ENCODE measurements at regions not wholly inside any gene's neighbourhood (a gene's known extent, or its start where the extent isn't known, plus 50 kb on each side); places are given as distances from the start of the nearest gene placed in this dataset.

- Histone ChIP-seq H3K36me3 (replicated peaks in 1 of 2; ENCODE audit: control extremely low read depth in 1 of 2, control insufficient read depth in 1 of 2, extremely low read depth in 1 of 2, insufficient read depth in 2 of 2, low read length in 1 of 2) (no peaks in the 10 kb centered on the region), H4K20me1 (ENCODE audit: control insufficient read depth, insufficient read depth, low read length, poor library complexity, severe bottlenecking) (no peaks in the 10 kb centered on the region), H3K9ac (ENCODE audit: low read length) (no peak overlapping the region), H2AFZ (ENCODE audit: insufficient read depth, low read depth, low read length, poor library complexity, severe bottlenecking) (no peak overlapping the region), H3K27me3 (replicated peaks in 1 of 4; ENCODE audit: control extremely low read depth in 1 of 4, control insufficient read depth in 3 of 4, insufficient read depth in 4 of 4, low read length in 3 of 4) (no peaks in the 10 kb centered on the region), H3K4me2 (replicated peaks; ENCODE audit: low read depth, low read length, poor library complexity, severe bottlenecking) (no peak overlapping the region), H3K79me2 (ENCODE audit: control insufficient read depth, insufficient read depth, low read length) (no peaks in the 10 kb centered on the region), H3K4me3 (ENCODE audit: control extremely low read depth in 1 of 5, extremely low read depth in 1 of 5, insufficient read depth in 1 of 5, low read depth in 2 of 5, low read length in 4 of 5) (no peak overlapping the region), H3K9me3 (ENCODE audit: control extremely low read depth in 1 of 3, control insufficient read depth in 2 of 3, insufficient read depth in 1 of 3, low read length in 2 of 3) (no peaks in the 10 kb centered on the region), H3K27ac (ENCODE audit: low read length in 2 of 2) (no peak overlapping the region), H3K4me1 (ENCODE audit: control insufficient read depth in 2 of 2, insufficient read depth in 2 of 2, low read length in 2 of 2) (no peaks in the 10 kb centered on the region)
- ChIA-PET CTCF (no interaction called here), POLR2A (no interaction called here)
- no peak overlapping the region for H3K27ac Mint-ChIP-seq
- TF ChIP-seq CTCF (IDR thresholded peaks at IDR 0.05): no peak
- no peak for TF ChIP-seq EZH2 (IDR thresholded peaks at IDR 0.05; ENCODE audit: borderline replicate concordance, insufficient read depth, low read depth, low read length, poor library complexity, severe bottlenecking)
- H3K9me3 Mint-ChIP-seq (ENCODE audit: insufficient read depth): no peaks in the 10 kb centered on the region
- no peak overlapping the region for H3K4me3 Mint-ChIP-seq
- intact Hi-C loops (cut with micrococcal nuclease): no loop called here
- no peaks in the 10 kb centered on the region for H3K4me1 Mint-ChIP-seq
- 94% methylated on average over 2 of the region's 4 CpGs for WGBS (ENCODE audit: insufficient coverage)
- DNase-seq (no peak), ATAC-seq (ENCODE audit: low read depth) (no peak)
- no peaks in the 10 kb centered on the region for H3K27me3 Mint-ChIP-seq
These were observed 456.5 kb upstream of the LMO3 start for GRCh38 chr12:17062267-17063036.

- no peak overlapping the region for H3K27ac ChIP-seq (ENCODE audit: low read length in 2 of 2)
- no peaks in the 10 kb centered on the region for H4K20me1 ChIP-seq (ENCODE audit: control insufficient read depth, insufficient read depth, low read length, poor library complexity, severe bottlenecking)
- H3K9me3 ChIP-seq (ENCODE audit: control extremely low read depth in 1 of 3, control insufficient read depth in 2 of 3, insufficient read depth in 1 of 3, low read length in 2 of 3): peaks cover 0 to 1% (median 0%) of the 10 kb centered on the region in 3 donors
- H3K36me3 ChIP-seq (replicated peaks in 1 of 2; ENCODE audit: control extremely low read depth in 1 of 2, control insufficient read depth in 1 of 2, extremely low read depth in 1 of 2, insufficient read depth in 2 of 2, low read length in 1 of 2): no peaks in the 10 kb centered on the region
- CTCF ChIA-PET: no interaction called here
- DNase-seq (no peak), ATAC-seq (ENCODE audit: low read depth) (no peak)
- H3K27me3 Mint-ChIP-seq: no peaks in the 10 kb centered on the region
- H3K4me3 Mint-ChIP-seq: no peak overlapping the region
- no peaks in the 10 kb centered on the region for H3K79me2 ChIP-seq (ENCODE audit: control insufficient read depth, insufficient read depth, low read length)
- 82% methylated on average over 5 of the region's 5 CpGs for WGBS (ENCODE audit: insufficient coverage)
- no peak overlapping the region for H3K4me2 ChIP-seq (replicated peaks; ENCODE audit: low read depth, low read length, poor library complexity, severe bottlenecking)
- intact Hi-C loops (cut with micrococcal nuclease): no loop called here
- no peaks in the 10 kb centered on the region for H3K27me3 ChIP-seq (replicated peaks in 1 of 4; ENCODE audit: control extremely low read depth in 1 of 4, control insufficient read depth in 3 of 4, insufficient read depth in 4 of 4, low read length in 3 of 4)
- H3K9ac ChIP-seq (ENCODE audit: low read length): no peak overlapping the region
- no peaks in the 10 kb centered on the region for H3K4me1 ChIP-seq (ENCODE audit: control insufficient read depth in 2 of 2, insufficient read depth in 2 of 2, low read length in 2 of 2)
- H3K4me1 Mint-ChIP-seq: no peaks in the 10 kb centered on the region
- no peaks in the 10 kb centered on the region for H3K9me3 Mint-ChIP-seq (ENCODE audit: insufficient read depth)
- TF ChIP-seq EZH2 (IDR thresholded peaks at IDR 0.05; ENCODE audit: borderline replicate concordance, insufficient read depth, low read depth, low read length, poor library complexity, severe bottlenecking) (no peak), CTCF (IDR thresholded peaks at IDR 0.05) (no peak)
- H2AFZ ChIP-seq (ENCODE audit: insufficient read depth, low read depth, low read length, poor library complexity, severe bottlenecking): no peak overlapping the region
- no peak overlapping the region for H3K4me3 ChIP-seq (ENCODE audit: control extremely low read depth in 1 of 5, extremely low read depth in 1 of 5, insufficient read depth in 1 of 5, low read depth in 2 of 5, low read length in 4 of 5)
- no peak overlapping the region for H3K27ac Mint-ChIP-seq
- POLR2A ChIA-PET: no interaction called here
These were observed 454.3 kb upstream of the LMO3 start for GRCh38 chr12:17060260-17060659.

Measured in B cell (primary cell).